Lung microvascular endothelial cell (primary cell): ENCODE measurements at regions not wholly inside any gene's neighbourhood (a gene's known extent, or its start where the extent isn't known, plus 50 kb on each side); places are given as distances from the start of the nearest gene placed in this dataset.
"Not testable (repeated sequence)": the region's sequence is repeated elsewhere in the genome, so short reads cannot be mapped to it uniquely, and the experiment has no call there.

Experiments
- DNase-seq, 2 donors: peaks; one replicate each; pipeline versions ENCODE4 v3.0.0 to v3.0.0-alpha.2; 2010; ENCODE audit warnings: low read depth in 2 of 2

DNA sequence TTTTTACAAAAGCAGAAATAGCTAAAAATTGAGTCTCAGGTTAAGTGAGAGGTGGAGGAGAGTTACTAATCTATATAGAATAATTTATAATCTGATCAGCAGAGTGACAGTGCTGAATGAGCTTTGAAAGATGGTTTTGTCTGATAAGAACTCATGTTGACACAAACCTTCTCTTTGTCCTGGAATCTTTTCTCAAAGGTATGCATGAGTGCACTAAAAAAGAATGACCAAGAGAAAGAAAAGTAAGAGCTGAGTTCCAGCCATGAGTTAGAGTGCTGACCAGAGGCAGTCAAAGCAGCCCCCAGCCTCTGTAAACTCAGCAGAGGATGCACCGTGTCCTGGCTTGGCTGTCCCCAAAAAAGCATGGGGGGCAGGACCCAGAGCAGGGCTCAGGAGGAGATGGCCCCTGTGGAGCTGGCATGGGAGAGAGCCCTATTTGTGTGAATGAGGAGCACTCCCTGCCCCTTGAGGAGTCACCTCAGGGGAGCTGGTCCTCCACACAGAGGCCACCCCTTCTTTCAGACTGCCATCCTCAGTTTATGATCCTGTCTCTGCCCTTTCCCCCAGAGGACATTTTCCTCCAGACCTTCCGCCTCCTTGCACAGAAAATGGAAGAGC, 129.8 kb downstream of the SEC23A start:
- DNase-seq: no peak

DNA sequence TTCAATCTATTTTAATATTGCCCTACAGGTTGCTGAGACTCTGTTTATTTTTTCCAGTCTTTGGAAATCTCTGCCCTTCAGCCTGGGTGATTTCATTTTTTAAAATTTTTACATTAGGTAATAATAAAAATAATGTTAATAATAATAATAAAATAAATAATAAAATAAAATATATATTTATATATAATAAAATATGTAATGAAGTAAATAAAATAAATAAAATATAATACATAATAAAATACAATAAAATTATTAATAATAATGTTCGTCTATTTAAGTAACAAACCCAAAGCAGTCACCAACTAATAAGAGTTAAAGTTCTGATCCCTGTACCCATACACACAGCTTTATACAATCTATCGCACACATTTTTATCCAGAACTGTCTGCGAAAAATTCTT, 130.5 kb downstream of the SEC23A start:
- DNase-seq: no peak

DNA sequence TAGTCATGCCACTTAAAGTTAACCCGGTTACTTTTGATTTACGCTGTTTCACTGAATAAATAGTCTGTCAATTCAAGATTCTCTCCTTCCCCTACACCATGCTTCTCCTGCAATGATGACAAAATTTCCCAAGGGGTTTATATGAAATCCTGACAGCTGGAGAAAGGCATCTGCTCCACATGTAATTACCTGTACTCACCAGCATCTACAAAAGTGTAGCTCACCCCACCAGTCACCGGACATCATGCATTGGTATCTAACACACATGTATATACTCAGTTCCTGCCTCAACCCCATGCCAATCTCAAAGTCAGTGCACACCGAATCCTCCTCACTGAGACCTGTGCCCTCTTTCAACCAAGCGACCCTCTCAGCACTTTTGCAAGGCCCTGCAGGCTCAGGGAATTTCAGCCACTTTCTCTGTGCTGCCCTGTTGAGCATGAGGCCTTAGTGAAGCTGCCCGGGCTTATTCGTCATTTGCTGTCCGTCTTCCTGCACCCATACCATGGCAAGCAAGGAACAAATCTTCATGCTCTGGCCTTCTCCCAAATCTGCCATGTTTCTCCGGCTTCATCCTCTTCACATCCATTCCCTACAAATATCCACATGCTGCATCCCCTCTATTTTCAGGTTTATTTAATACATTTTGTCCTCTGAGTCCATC, 131.6 kb downstream of the SEC23A start:
- DNase-seq: no peak

DNA sequence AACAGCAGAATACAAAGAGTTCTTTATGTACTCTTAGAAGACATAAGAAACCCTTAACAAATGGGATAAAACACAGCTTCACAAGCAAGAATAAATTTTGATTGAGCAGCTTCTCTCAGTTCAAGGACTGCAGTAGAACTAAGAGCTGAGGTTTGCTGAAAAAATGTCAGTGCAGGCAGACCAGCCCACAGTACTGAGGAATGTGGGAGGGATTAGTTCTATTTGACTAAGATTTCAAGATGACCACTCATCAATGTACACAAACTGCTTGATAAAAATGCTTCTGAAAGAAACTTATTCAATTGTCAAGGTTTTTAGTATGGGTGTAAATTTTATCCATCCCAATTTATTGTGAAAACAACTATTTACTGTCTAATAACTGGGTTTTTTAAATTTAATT, 138.4 kb downstream of the SEC23A start:
- no peak for DNase-seq

DNA sequence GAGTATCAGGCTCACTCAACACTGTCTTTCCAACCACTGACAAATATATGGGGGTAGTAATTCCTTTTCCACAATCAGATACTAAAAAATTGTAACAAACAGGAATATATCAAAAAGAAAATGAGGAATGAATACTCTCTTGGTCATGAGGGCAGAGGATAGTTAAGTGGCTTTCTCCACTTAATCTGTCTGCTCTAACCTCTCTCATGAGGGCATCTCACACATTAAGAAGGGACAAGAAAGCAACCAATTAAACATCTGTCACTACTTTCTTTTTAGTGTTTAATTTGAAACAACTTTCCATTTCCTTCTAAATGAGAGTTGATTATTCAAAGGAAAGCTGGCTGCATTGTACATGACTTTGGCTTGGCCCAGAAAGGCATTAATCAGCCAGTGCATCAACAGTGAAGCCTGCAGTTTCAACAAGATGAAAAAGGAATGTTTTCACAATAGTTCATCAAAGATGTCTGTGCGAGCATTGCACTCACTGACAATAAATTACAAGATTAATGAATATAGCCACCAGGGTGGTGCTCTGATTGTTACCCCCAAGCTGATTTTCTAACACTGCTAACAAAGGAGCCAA, 142.0 kb downstream of the SEC23A start:
- DNase-seq: no peak

DNA sequence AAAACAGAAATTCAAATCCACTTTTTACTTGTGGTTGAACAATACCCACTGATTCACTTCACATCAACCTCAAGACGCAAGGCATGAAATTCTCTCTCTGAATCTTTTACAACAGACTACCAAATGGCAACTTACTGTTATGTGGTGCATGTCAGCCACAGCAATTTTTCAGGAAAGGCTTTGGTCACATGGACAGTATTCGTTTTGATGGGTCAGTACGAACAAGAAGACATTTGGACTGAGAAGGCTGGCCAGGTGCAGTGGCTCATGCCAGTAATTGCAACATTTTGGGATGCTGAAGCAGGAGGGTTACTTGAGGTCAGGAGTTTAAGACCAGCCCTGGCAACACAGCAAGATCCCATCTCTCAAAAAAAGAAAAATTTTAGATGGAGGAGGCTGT, 144.0 kb downstream of the SEC23A start:
- no peak for DNase-seq

DNA sequence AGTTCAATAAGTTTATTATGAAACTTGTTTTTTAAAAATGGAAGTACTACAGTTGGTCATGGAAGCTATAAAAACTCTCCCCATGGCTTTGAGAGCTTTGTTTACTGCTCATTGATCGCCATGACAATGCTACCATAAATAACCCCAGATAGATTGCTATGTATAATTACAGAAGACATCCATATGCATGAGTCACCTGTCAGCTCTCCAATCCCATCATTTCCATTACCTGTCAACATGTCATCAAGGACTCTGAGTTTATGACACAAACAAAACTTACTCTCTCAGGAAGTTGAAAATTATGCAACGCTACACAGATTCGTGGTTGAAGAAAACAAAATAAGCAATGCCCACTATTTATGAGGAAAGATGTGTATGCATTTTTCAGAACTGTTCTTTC, 144.4 kb downstream of the SEC23A start:
- DNase-seq: peak in 1 of 2 donors; percentile 48

DNA sequence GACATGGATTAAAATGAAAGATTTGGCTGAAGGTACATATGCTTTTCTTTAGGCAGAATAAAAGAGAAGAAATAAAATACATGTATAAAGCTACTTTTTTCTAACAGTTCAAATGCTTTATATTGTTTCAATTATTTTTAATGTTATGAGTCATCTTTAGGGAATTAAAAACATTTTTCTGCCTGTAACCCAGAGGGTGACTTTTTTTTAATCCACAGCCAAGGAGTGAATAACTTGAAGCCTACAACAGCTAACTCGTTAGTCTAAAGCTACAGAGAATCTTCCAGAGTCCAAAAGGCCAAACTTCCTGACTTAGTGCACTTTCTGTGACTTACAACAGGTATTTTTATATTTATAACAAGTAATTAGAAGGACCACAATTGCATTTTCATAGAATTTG, 151.6 kb downstream of the SEC23A start:
- peak in 1 of 2 donors; percentile 40 for DNase-seq

DNA sequence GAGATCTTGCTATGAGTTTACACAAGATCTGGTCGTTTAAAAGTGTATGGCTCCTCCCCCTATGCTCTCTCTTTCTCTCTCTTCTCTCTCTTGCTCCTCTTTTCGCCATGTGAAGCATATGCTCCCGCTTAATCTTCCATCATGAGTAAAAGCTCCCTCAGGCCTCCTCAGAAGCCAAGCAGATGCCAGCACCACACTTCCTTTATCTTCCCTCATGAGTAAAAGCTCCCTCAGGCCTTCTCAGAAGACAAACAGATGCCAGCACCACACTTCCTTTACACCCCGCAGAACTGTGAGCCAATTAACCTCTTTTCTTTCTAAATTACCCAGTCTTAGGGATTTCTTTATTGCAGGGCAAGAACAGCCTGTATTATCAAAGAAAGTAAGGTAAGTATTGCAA, 152.4 kb downstream of the SEC23A start:
- no peak for DNase-seq

DNA sequence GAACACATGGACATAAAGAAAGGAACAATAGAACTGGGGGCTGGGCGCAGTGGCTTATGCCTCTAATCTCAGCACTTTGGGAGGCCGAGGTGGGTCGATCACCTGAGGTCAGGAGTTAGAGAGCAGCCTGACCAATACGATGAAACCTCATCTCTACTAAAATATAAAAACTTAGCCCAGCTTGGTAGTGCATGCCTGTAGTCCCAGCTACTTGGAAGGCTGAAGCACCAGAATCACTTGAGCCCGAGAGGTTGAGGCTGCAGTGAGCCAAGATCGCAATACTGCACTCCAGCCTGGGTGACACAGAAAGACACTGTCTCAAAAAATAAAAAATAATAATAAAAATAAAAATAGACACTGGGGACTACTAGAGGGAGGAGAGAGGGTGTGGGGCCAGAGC, 154.5 kb downstream of the SEC23A start:
- no peak for DNase-seq

DNA sequence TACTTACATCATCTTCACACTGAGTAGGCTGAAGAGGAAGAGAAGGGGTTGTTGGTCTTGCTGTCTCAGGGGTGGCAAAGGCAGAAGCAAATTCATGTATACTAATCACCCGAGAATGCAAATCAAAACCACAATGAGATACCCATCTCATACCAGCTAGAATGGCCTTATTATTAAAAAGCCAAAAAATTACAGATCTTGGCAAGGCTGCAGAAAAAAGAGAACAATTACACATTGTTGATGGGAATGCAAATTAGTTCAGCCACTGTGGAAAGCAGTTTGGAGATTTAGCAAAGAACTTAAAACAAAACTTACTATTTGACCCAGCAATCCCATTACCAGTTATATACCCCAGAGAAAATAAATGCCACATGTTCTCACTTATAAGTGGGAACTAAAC, 154.9 kb downstream of the SEC23A start:
- peak in 1 of 2 donors; percentile 15 for DNase-seq

DNA sequence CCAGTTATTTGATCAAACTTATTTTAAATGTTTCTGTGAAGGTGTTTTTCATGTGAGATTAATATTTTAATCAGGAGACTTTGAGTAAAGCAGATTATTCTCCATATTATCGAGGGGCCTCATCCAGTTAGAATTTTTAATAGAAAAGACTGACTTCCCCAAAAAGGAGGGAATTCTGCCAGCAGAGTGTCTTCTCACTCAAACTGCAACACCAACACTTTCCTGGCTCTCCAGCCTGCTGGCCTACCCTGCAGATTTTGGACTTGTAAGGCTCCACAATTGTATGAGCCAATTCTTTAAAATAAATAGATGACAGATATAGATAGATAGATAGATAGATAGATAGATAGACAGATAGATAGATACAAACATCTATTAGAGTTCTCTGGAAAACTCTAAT, 155.7 kb downstream of the SEC23A start:
- DNase-seq: no peak

DNA sequence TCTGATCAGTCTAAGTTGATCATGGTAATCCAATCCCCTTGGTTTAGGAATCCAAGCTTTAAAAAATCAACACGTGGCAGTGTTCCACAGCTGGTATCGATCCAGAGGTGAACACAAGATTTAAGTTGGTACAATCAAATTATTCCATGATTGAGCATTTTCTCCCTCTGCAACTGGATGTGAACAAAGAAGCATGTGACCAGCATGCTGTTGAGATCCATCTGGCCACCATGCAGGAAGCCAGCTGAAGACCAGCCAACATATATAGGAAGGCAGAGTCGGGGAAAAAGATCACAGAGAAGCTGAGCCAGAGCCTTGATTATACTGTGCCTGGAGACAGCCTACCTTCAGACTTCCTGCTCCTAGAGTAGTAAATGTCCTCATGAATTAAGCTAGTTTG, 158.3 kb downstream of the SEC23A start:
- peak; percentile 23 to 56 for DNase-seq

DNA sequence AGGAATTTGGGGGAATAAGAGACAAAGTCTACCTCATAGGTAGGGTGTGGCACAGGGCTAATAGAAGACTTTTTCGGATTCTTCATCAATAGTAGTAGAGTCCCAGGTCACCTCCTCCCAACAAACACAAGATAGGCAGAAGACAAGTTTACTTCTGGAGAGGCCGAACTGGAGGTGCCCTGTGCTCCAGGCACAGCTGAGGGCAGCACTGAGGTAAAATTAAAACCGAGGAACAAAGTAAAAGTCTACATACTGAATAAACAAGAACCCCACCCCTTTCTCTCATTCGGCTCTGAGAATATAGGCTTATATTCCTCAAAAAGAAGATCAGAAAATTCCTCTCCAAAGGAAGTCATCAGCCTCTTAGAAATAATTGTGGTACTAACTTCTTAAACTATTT, 161.5 kb downstream of the SEC23A start:
- peak in 1 of 2 donors; percentile 13 for DNase-seq

DNA sequence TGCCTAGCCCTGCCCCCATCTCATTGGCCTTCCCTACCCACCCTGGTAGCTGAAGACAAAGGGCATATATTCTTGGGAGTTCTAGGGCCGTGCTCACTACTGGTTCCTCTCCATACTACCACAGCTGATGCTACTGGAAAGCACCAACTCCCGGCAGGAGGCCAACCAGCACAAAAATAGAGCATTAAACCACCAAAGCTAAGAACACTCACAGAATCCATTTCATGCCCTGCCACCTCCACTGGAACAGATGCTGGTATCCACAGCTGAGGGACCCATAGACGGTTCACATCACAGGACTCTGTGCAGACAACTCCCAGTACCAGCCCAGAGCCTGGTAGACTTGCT, 170.4 kb downstream of the SEC23A start:
- DNase-seq: not testable (repeated sequence)

DNA sequence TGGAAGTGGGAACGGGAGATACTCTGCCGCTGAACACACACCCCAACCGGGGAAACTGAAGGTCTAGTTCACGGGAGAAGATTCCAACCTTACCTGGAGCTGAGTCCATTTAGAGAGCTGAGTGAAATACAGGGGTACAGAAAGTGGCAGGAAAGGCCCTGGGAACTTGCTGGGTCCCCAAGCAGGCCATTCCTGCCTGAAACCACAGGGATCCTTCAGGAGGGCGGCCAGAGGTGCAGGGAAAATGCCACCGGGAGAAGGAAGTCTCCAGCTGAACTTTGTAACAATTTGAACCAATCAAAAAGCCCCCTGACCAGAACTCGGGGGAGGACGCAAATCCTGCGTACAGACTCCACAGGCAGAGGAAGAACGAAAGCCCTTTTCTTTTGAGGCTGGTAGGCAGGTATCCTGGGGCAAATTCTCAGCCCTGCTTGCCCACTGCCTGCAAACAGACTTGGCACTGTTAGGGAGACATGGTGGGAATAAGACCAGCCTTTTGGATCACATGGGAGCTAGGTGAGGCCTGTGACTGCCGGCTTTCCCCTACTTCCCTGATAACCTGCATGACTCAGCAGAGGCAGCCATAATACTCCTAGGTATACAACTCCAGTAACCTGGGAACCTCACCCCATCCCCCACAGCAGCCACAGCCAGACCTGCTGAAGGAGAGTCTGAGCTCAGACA, 170.9 kb downstream of the SEC23A start:
- DNase-seq: no peak

DNA sequence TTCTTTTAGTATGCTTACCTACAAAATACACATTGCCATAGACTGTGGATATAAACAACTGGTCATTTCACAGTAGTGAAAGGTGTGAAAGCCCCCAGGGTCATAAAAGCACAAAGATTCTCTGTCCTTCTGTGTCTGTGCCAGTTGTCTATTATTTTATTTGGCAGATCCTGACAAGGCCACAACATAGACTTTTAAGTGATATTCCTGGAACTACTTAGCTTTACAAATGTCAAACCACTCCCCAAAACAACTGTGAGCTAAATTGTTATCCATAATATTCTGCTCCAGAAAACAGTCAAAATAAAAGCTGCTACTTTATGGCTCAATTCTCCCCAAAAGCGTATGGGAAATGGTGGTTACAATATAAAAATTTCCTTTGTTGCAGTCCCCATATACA, 172.1 kb downstream of the SEC23A start:
- no peak for DNase-seq

DNA sequence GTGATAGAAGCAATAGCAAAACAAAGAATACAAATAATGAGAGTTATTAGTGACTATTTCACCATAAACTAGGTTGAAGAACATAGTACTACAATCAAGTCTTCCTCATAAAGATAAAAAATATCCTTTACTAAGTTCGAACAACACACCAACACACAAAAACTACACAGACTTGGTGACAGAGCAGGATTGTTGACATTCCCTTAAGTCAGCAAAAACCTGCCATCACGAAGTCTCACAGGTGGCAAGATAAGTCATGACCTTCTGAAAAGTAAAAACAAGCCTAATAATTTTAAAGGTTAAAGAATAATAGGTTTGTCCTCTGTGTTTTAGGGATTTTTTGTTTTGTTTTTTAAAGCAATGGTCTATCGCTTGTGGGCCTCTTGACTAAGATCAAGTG, 173.0 kb downstream of the SEC23A start:
- DNase-seq: no peak

DNA sequence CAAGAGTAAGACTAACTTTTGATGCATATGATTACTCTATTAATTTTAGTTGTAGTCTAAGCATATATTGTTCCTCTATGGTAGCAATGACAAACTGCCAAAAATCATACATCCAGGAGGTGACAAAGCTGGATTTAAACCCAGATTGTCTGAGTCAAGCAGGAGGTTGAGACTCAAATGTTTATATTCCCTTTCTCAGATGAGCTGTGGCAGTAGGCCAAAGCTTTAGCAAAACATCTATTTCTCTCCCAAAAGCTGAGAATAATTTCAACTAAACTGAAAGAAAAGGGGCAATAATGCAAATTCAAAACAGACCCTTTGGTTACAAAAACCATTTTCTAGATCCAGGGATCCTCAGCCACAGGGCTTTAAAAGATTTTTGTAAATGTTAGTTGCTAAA, 173.6 kb downstream of the SEC23A start:
- DNase-seq: no peak

DNA sequence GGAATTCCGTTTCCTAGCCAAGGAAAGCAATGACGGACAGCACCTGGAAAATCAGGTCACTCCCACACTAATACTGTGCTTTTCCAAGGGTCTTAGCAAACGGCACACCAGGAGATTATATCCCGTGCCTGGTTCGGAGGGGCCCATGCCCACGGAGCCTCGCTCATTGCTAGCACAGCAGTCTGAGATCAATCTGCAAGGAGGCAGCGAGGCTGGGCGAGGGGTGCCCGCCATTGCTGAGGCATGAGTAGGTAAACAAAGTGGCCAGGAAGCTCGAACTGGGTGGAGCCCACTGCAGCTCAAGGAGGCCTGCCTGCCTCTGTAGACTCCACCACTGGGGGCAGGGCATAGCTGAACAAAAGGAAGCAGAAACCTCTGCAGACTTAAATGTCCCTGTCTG, 181.1 kb downstream of the SEC23A start:
- DNase-seq: not testable (repeated sequence)

DNA sequence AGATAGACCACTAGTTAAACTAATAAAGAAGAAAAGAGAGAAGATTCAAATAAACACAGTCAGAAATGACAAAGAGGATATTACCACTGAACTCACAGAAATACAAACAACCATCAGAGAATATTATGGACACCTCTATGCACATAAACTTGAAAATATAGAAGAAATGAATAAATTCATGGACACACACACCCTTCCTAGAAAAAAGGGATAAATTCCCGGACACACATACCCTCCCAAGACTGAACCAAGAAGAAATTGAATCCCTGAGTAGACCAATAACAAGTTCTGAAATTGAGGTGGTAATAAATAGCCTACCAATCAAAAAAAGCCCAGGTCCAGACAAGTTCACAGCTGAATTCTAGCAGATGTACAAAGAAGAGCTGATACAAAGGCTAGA, 187.9 kb downstream of the SEC23A start:
- no peak for DNase-seq

DNA sequence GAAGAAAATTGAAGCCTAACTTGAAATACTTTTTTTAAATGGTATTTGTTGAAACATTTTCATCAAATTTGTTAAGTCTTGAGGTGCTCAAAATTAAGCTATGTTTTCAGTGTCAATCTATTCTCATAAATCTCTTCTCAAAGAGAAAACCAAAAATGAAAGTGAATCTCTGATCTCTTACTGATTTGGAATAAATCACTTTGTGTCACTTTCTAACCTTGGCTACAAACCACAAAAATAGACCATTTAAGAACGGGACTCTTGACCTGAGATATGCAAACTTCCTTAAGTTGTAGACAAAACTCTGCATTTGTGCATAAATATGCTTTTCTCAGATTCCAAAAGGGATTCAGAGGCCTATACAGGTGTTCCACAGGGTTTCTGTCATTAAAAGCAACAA, 192.9 kb downstream of the SEC23A start:
- no peak for DNase-seq

DNA sequence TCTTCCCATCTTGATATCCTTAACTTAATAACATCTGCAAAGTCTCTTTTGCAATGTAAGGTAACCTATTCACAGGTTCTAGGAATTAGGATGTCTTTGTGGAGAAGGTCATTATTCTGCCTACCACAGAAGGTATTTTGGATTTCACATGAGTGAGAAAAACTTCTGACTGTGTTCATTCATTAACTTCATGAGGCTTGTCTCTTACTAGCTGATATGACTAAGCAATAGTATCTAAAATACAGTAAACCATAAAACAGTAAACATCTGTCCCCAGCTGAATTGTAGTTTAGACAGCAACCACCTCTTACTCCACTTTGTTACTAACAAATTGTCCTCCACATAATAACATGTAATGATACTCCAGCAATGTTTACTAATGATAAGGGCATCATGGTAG, 198.1 kb downstream of the SEC23A start:
- DNase-seq: no peak
